H1 (cell line): ENCODE measurements at regions not wholly inside any gene's neighbourhood (a gene's known extent, or its start where the extent isn't known, plus 50 kb on each side); places are given as distances from the start of the nearest gene placed in this dataset.
A peak's percentile ranks its signal among the peaks of the same experiment; 100 is the strongest.

ENCODE experiments used
- CTCF ChIA-PET: fragments of 300-600 bp; sonication (Branson Sonifier 250); formaldehyde crosslinking; loops from one replicate; lab custom pipeline; 2021; ENCODE audit not compliant: partially characterized antibody; lab: Charles Lee
- POLR2A ChIA-PET: fragments of 300-600 bp; sonication (Branson Sonifier 250); formaldehyde crosslinking; loops from one replicate; lab custom pipeline; 2021; ENCODE audit warnings: inconsistent platforms; ENCODE audit not compliant: partially characterized antibody; lab: Charles Lee
- DNase-seq, 2 experiments: peaks; one replicate each; pipeline versions ENCODE4 v3.0.0 to v3.0.0-alpha.2; 2010 to 2022; ENCODE audit warnings: low spot score in 2 of 2, low read depth in 1 of 2, mixed read lengths in 1 of 2
- FAIRE-seq: peaks from 2 replicates; lab custom pipeline; 2011; peaks lifted over from hg19 to GRCh38; lab: Jason Lieb, UNC
- H2AFZ ChIP-seq: 2 replicates; pipeline ENCODE4 v1.8.1; 2012; ENCODE audit warnings: low read length, inconsistent platforms
- H2AK5ac ChIP-seq: 2 replicates; pipeline ENCODE4 v1.6.1; 2013; ENCODE audit warnings: low read depth, low read length
- H2BK120ac ChIP-seq: replicated peaks from 2 replicates; pipeline ENCODE3; 2013; ENCODE audit warnings: low read depth, low read length, inconsistent platforms
- H2BK12ac ChIP-seq: 2 replicates; pipeline ENCODE4 v1.6.1; 2013; ENCODE audit warnings: low read depth, low read length
- H2BK15ac ChIP-seq: 2 replicates; pipeline ENCODE4 v1.6.1; 2013; ENCODE audit warnings: low read length
- H2BK20ac ChIP-seq: 2 replicates; pipeline ENCODE4 v1.6.1; 2013; ENCODE audit warnings: low read length
- H2BK5ac ChIP-seq: 2 replicates; pipeline ENCODE4 v1.6.1; 2013; ENCODE audit warnings: low read depth, low read length
- H3K14ac ChIP-seq: 2 replicates; pipeline ENCODE4 v1.6.1; 2013; ENCODE audit warnings: inconsistent platforms; ENCODE audit not compliant: insufficient read length
- H3K18ac ChIP-seq: 2 replicates; pipeline ENCODE4 v1.6.1; 2013; ENCODE audit warnings: low read length; ENCODE audit errors: extremely low read depth
- H3K23ac ChIP-seq: 2 replicates; pipeline ENCODE4 v1.6.1; 2013; ENCODE audit warnings: inconsistent platforms; ENCODE audit not compliant: insufficient read length
- H3K23me2 ChIP-seq: 2 replicates; pipeline ENCODE4 v1.6.1; 2013; ENCODE audit warnings: low read depth, low read length
- H3K27ac ChIP-seq: 2 replicates; pipeline ENCODE4 v1.6.1; 2011; ENCODE audit warnings: low read depth, low read length, inconsistent platforms
- H3K27me3 ChIP-seq, 4 experiments: replicated peaks in 1 of 4; 1 replicate in 1 of 4; 2 replicates in 3 of 4; pipeline versions ENCODE4 v1.6.1 to v1.8.1; 2011 to 2013; ENCODE audit warnings: low read length in 3 of 4, mild to moderate bottlenecking in 3 of 4, inconsistent platforms in 2 of 4, mixed read lengths in 2 of 4, moderate library complexity in 1 of 4; ENCODE audit not compliant: control insufficient read depth in 3 of 4, insufficient read depth in 3 of 4; ENCODE audit errors: extremely low read depth in 1 of 4
- H3K36me3 ChIP-seq, 4 experiments: 2 replicates each; pipeline versions ENCODE4 v1.6.1 to v1.8.1; 2011 to 2013; ENCODE audit warnings: mild to moderate bottlenecking in 4 of 4, low read length in 3 of 4, moderate library complexity in 2 of 4, control low read depth in 1 of 4, inconsistent platforms in 1 of 4; ENCODE audit not compliant: insufficient read depth in 4 of 4, control insufficient read depth in 2 of 4
- H3K4ac ChIP-seq: replicated peaks from 2 replicates; pipeline ENCODE3; 2013; ENCODE audit warnings: low read length, low read depth, mixed read lengths, inconsistent platforms; ENCODE audit not compliant: insufficient read length
- H3K4me1 ChIP-seq, 4 experiments: replicated peaks in 1 of 4; 1 replicate in 1 of 4; 2 replicates in 3 of 4; pipeline versions ENCODE4 v1.6.1 to v1.8.1; 2011 to 2013; ENCODE audit warnings: low read length in 3 of 4, inconsistent platforms in 2 of 4, mixed read lengths in 1 of 4; ENCODE audit not compliant: insufficient read depth in 4 of 4, control insufficient read depth in 3 of 4
- H3K4me2 ChIP-seq, 2 experiments: 2 replicates each; pipeline versions ENCODE4 v1.6.1 to v1.8.1; 2011 to 2013; ENCODE audit warnings: low read depth in 2 of 2, low read length in 2 of 2, control low read depth in 1 of 2, inconsistent platforms in 1 of 2, mild to moderate bottlenecking in 1 of 2; ENCODE audit not compliant: insufficient read depth in 1 of 2
- H3K4me3 ChIP-seq, 4 experiments: fragments of 200-600, 300-600 bp in 1 of 4; sonication (generic), shearing (Covaris generic), sonication (Bioruptor Twin) in 1 of 4; 2 replicates each; pipeline versions ENCODE4 v1.5.1 to v1.8.1; 2011 to 2016; ENCODE audit warnings: low read length in 4 of 4, low read depth in 3 of 4, control low read depth in 2 of 4, inconsistent platforms in 2 of 4, mild to moderate bottlenecking in 2 of 4, mixed read lengths in 1 of 4, moderate library complexity in 1 of 4; ENCODE audit not compliant: insufficient read depth in 2 of 4; ENCODE audit errors: extremely low read depth in 1 of 4
- H3K56ac ChIP-seq: replicated peaks from 2 replicates; pipeline ENCODE3; 2013; ENCODE audit warnings: low read depth, mild to moderate bottlenecking, mixed read lengths, low read length, inconsistent platforms; ENCODE audit not compliant: insufficient read length
- H3K79me1 ChIP-seq: 2 replicates; pipeline ENCODE4 v1.6.1; 2013; ENCODE audit warnings: low read depth, low read length, control low read depth
- H3K79me2 ChIP-seq, 2 experiments: 2 replicates each; pipeline versions ENCODE4 v1.6.1 to v1.8.1; 2012 to 2013; ENCODE audit warnings: low read length in 2 of 2, mild to moderate bottlenecking in 2 of 2, inconsistent platforms in 1 of 2; ENCODE audit not compliant: insufficient read depth in 2 of 2, control insufficient read depth in 1 of 2
- H3K9ac ChIP-seq, 4 experiments: replicated peaks in 1 of 4; 1 replicate in 1 of 4; 2 replicates in 3 of 4; pipeline versions ENCODE4 v1.6.1 to v1.8.1; 2011 to 2013; ENCODE audit warnings: low read depth in 3 of 4, low read length in 3 of 4, control low read depth in 2 of 4, mild to moderate bottlenecking in 2 of 4, moderate library complexity in 2 of 4, inconsistent platforms in 1 of 4; ENCODE audit errors: extremely low read depth in 1 of 4
- H3K9me3 ChIP-seq, 2 experiments: 2 replicates each; pipeline versions ENCODE4 v1.6.1 to v1.8.1; 2012 to 2013; ENCODE audit warnings: mild to moderate bottlenecking in 2 of 2, moderate library complexity in 2 of 2, control low read depth in 1 of 2, inconsistent platforms in 1 of 2, low read depth in 1 of 2, low read length in 1 of 2, mixed read lengths in 1 of 2; ENCODE audit not compliant: insufficient read depth in 2 of 2
- H4K20me1 ChIP-seq, 2 experiments: replicated peaks in 1 of 2; 2 replicates each; pipeline versions ENCODE3 to v1.8.1; 2011 to 2013; ENCODE audit warnings: inconsistent platforms in 2 of 2, low read length in 2 of 2, mild to moderate bottlenecking in 1 of 2; ENCODE audit not compliant: insufficient read depth in 2 of 2, control insufficient read depth in 1 of 2
- H4K5ac ChIP-seq: 2 replicates; pipeline ENCODE4 v1.6.1; 2013; ENCODE audit warnings: low read length, low read depth, mixed read lengths, inconsistent platforms; ENCODE audit not compliant: insufficient read length
- H4K8ac ChIP-seq: 2 replicates; pipeline ENCODE4 v1.8.0; 2013; ENCODE audit warnings: mild to moderate bottlenecking, moderate library complexity, low read length, inconsistent platforms; ENCODE audit not compliant: insufficient read depth; ENCODE audit errors: extremely low read depth
- H4K91ac ChIP-seq: replicated peaks from 2 replicates; pipeline ENCODE3; 2013; ENCODE audit warnings: low read length, mixed read lengths, inconsistent platforms; ENCODE audit not compliant: insufficient read length
- ATF2 ChIP-seq: IDR thresholded peaks from 2 replicates; pipeline ENCODE4 v1.6.1; 2012; ENCODE audit warnings: low read length, inconsistent platforms
- CHD1 ChIP-seq: IDR thresholded peaks from 2 replicates; pipeline ENCODE4 v1.6.1; 2012; ENCODE audit warnings: low read depth, low read length, improper control_type of control experiment
- CHD2 ChIP-seq: IDR thresholded peaks from 2 replicates; pipeline ENCODE4 v1.6.1; 2012; ENCODE audit warnings: low read length, improper control_type of control experiment
- CTCF ChIP-seq, 3 experiments: IDR thresholded peaks; 1 replicate in 2 of 3; 2 replicates in 1 of 3; pipeline versions ENCODE4 v1.5.1 to v1.6.1; 2011; ENCODE audit warnings: low read length in 3 of 3, mild to moderate bottlenecking in 3 of 3, inconsistent platforms in 2 of 3, low read depth in 1 of 3, moderate library complexity in 1 of 3; ENCODE audit not compliant: insufficient read depth in 1 of 3; ENCODE audit errors: control extremely low read depth in 1 of 3
- HDAC2 ChIP-seq, 2 experiments: fragments of 300-600 bp in 1 of 2; sonication (generic) in 1 of 2; IDR thresholded peaks; 2 replicates each; pipeline ENCODE4 v1.6.1; 2011 to 2012; ENCODE audit warnings: low read depth in 2 of 2, low read length in 2 of 2, mild to moderate bottlenecking in 2 of 2, moderate library complexity in 2 of 2, borderline replicate concordance in 1 of 2, inconsistent platforms in 1 of 2
- JUND ChIP-seq: IDR thresholded peaks from 2 replicates; pipeline ENCODE4 v1.6.1; 2011; ENCODE audit warnings: mild to moderate bottlenecking, improper control_type of control experiment, low read length
- KDM5A ChIP-seq: fragments of 200-600 bp; IDR thresholded peaks from 2 replicates; pipeline ENCODE4 v1.7.1; 2012; ENCODE audit warnings: mild to moderate bottlenecking, low read length, inconsistent platforms, mixed read lengths
- RXRA ChIP-seq: IDR thresholded peaks from 2 replicates; pipeline ENCODE4 v1.6.1; 2011; ENCODE audit warnings: low read depth, mild to moderate bottlenecking, low read length, moderate library complexity; ENCODE audit not compliant: insufficient read depth
- SP4 ChIP-seq: IDR thresholded peaks from 2 replicates; pipeline ENCODE4 v1.6.1; 2012; ENCODE audit warnings: low read length, inconsistent platforms
- SUZ12 ChIP-seq: fragments of 200-600 bp; sonication (generic); IDR thresholded peaks from 2 replicates; pipeline ENCODE4 v1.6.1; 2012; ENCODE audit warnings: mild to moderate bottlenecking, inconsistent platforms, low read length, moderate library complexity, mixed read lengths
- TAF1 ChIP-seq: IDR thresholded peaks from 2 replicates; pipeline ENCODE4 v1.6.1; 2011; ENCODE audit warnings: mild to moderate bottlenecking, low read depth, low read length
- WGBS, 2 experiments: shearing (Covaris generic) in 1 of 2; methylation state at CpG; one replicate each; pipeline versions ENCODE4 v1.1.6 to v1.1.7; 2013 to 2015; ENCODE audit warnings: low lambda C conversion rate in 2 of 2, mixed read lengths in 2 of 2, inconsistent platforms in 1 of 2, low coverage in 1 of 2, missing lambda C conversion rate in 1 of 2; ENCODE audit not compliant: insufficient replicate concordance in 2 of 2, insufficient coverage in 1 of 2, insufficient read length in 1 of 2; ENCODE audit errors: extremely low coverage in 1 of 2, missing lambda C conversion rate in 1 of 2; 5-methylcytosine and 5-hydroxymethylcytosine counted together

GRCh38 chr1:185680453-185680852, 53.7 kb upstream of the HMCN1 start:
- FAIRE-seq (no peak), DNase-seq (no peak)
- Histone ChIP-seq H3K36me3 (no peaks in the 10 kb centered on the region), H3K79me1 (no peaks in the 10 kb centered on the region), H3K18ac (no peak overlapping the region), H3K27ac (no peak overlapping the region), H3K27me3 (no peaks in the 10 kb centered on the region), H4K20me1 (no peaks in the 10 kb centered on the region), H2BK20ac (no peak overlapping the region), H3K23ac (no peak overlapping the region), H4K91ac (no peak overlapping the region), H2BK12ac (no peak overlapping the region), H4K5ac (no peak overlapping the region), H3K4me3 (no peak overlapping the region), H3K14ac (no peak overlapping the region), H2AK5ac (no peak overlapping the region), H2BK5ac (no peak overlapping the region), H2BK120ac (no peak overlapping the region), H2AFZ (peak overlapping the region; percentile 96), H2BK15ac (no peak overlapping the region), H4K8ac (no peak overlapping the region), H3K9me3 (no peaks in the 10 kb centered on the region), H3K56ac (no peak overlapping the region), H3K23me2 (no peaks in the 10 kb centered on the region), H3K4me2 (no peak overlapping the region), H3K4ac (no peak overlapping the region), H3K9ac (no peak overlapping the region), H3K4me1 (no peaks in the 10 kb centered on the region; a peak in 2 of 7 replicates), H3K79me2 (no peaks in the 10 kb centered on the region)
- ChIA-PET CTCF (interaction anchor here (0.6 to 5.9 kb wide), 61 partner anchors 9 to 963 kb away, joined by 3 to 66 read pairs (median 4); partner anchors contain the start of genes HMCN1 and IVNS1ABP), POLR2A (no interaction called here)
- WGBS, 2 experiments, result 87% methylated on average over 4 of the region's 4 CpGs; no CpG with 5 or more reads in 1 of the 2 experiments
- TF ChIP-seq KDM5A (no peak), TAF1 (no peak), SUZ12 (no peak), CHD2 (no peak), SP4 (no peak), RXRA (no peak), CTCF (IDR thresholded peaks at IDR 0.05; ENCODE audit: control extremely low read depth in 1 of 3, insufficient read depth in 1 of 3, low read depth in 1 of 3, low read length in 3 of 3) (no peak), ATF2 (no peak), CHD1 (no peak), JUND (no peak), HDAC2 (IDR thresholded peaks at IDR 0.05; ENCODE audit: borderline replicate concordance in 1 of 2, low read depth in 2 of 2, low read length in 2 of 2) (no peak)
